Upper lobe of left lung (tissue), 6 donors: ENCODE measurements at regions not wholly inside any gene's neighbourhood (a gene's known extent, or its start where the extent isn't known, plus 50 kb on each side); places are given as distances from the start of the nearest gene placed in this dataset.
A peak's percentile ranks its signal among the peaks of the same experiment; 100 is the strongest.

Experiments used
- ATAC-seq, 2 donors: fragments of 200-7000 bp; cut with Tn5 transposase; one replicate each; pipeline ENCODE4 v1.9.1; 2022; ENCODE audit warnings: mild to moderate bottlenecking in 2 of 2, moderate library complexity in 2 of 2; ENCODE audit not compliant: low FRiP score in 2 of 2
- DNase-seq, 2 donors: peaks; one replicate each; pipeline ENCODE4 v3.0.0-alpha.2; 2019 to 2020
- H3K27ac ChIP-seq, 4 donors: fragments of 200-600 bp; sonication (generic); one replicate each; pipeline ENCODE4 v1.5.1; 2016 to 2019
- H3K27me3 ChIP-seq, 4 donors: fragments of 200-600 bp; sonication (generic); one replicate each; pipeline ENCODE4 v1.5.1; 2017 to 2019
- H3K36me3 ChIP-seq, 4 donors: fragments of 200-600 bp; sonication (generic); one replicate each; pipeline ENCODE4 v1.5.1; 2016 to 2019
- H3K4me1 ChIP-seq, 4 donors: fragments of 200-600 bp; sonication (generic); one replicate each; pipeline ENCODE4 v1.5.1; 2018 to 2019
- H3K4me3 ChIP-seq, 4 donors: fragments of 200-600 bp; sonication (generic); one replicate each; pipeline ENCODE4 v1.5.1; 2017 to 2019; ENCODE audit warnings: mild to moderate bottlenecking in 2 of 4, moderate library complexity in 1 of 4
- H3K9me3 ChIP-seq, 4 donors: fragments of 200-600 bp; sonication (generic); one replicate each; pipeline ENCODE4 v1.5.1; 2018 to 2019
- CTCF ChIP-seq, 6 experiments: fragments of 450-650 bp in 4 of 6; fragments of 200-600 bp in 2 of 6; sonication (generic) in 2 of 6; IDR thresholded peaks; one replicate each; pipeline ENCODE4 v1.5.1; 2016 to 2019; ENCODE audit warnings: antibody characterized with exemption in 6 of 6
- EP300 ChIP-seq, 4 donors: sonication (generic); formaldehyde crosslinking; IDR thresholded peaks; one replicate each; pipeline ENCODE4 v1.5.1; 2017; ENCODE audit warnings: antibody characterized with exemption in 4 of 4, control low read depth in 2 of 4
- POLR2A ChIP-seq, 4 donors: fragments of 450-650 bp; IDR thresholded peaks; one replicate each; pipeline ENCODE4 v1.5.1; 2016 to 2017; ENCODE audit warnings: antibody characterized with exemption in 4 of 4, mild to moderate bottlenecking in 2 of 4
- POLR2AphosphoS5 ChIP-seq, 2 donors: sonication (generic); formaldehyde crosslinking; IDR thresholded peaks; one replicate each; pipeline ENCODE4 v1.5.1; 2017; ENCODE audit warnings: antibody characterized with exemption in 2 of 2
- WGBS, 2 donors: methylation state at CpG; one replicate each; pipeline ENCODE4 v1.1.5; 2017 to 2018; 5-methylcytosine and 5-hydroxymethylcytosine counted together
- donor health status: DM: no; HTN: no; CAD: no; lungs with moderate emphysema.
- donor health status: DM: no; HTN: yes; CAD: no; lungs with severe emphysema.

GRCh38 chr11:128345316-128345715, 242.0 kb downstream of the ETS1 start:
- DNase-seq (no peak), ATAC-seq (no peak)
- Histone ChIP-seq H3K4me1 (peaks cover 21 to 30% (median 21%) of the 10 kb centered on the region in 4 donors), H3K36me3 (no peaks in the 10 kb centered on the region), H3K4me3 (no peak overlapping the region), H3K27me3 (no peaks in the 10 kb centered on the region), H3K9me3 (no peaks in the 10 kb centered on the region), H3K27ac (no peak overlapping the region)
- TF ChIP-seq POLR2A (IDR thresholded peaks at IDR 0.05) (no peak), POLR2AphosphoS5 (IDR thresholded peaks at IDR 0.05) (no peak), EP300 (IDR thresholded peaks at IDR 0.05) (no peak), CTCF (IDR thresholded peaks at IDR 0.05) (no peak)
- WGBS, 2 donors: 74 to 80% methylated on average over 3 of the region's 3 CpGs

GRCh38 chr11:128343870-128344269, 243.5 kb downstream of the ETS1 start:
- peaks cover 21 to 30% (median 21%) of the 10 kb centered on the region in 4 donors for H3K4me1 ChIP-seq
- ATAC-seq: no peak
- WGBS, 2 donors: 84 to 89% methylated on average over 4 of the region's 4 CpGs
- H3K9me3 ChIP-seq: no peaks in the 10 kb centered on the region
- no peaks in the 10 kb centered on the region for H3K27me3 ChIP-seq
- no peak for DNase-seq
- no peaks in the 10 kb centered on the region for H3K36me3 ChIP-seq
- H3K27ac ChIP-seq: peak overlapping the region in 2 of 4 donors; percentile 50 to 84
- TF ChIP-seq CTCF (IDR thresholded peaks at IDR 0.05) (no peak), POLR2AphosphoS5 (IDR thresholded peaks at IDR 0.05) (no peak), EP300 (IDR thresholded peaks at IDR 0.05) (no peak), POLR2A (IDR thresholded peaks at IDR 0.05) (no peak)
- no peak overlapping the region for H3K4me3 ChIP-seq

- ATAC-seq (peak in 1 of 2 donors; percentile 17), DNase-seq (no peak)
- no peak for TF ChIP-seq POLR2AphosphoS5 (IDR thresholded peaks at IDR 0.05)
- peak in 1 of 4 donors; percentile 15 for TF ChIP-seq EP300 (IDR thresholded peaks at IDR 0.05)
- H3K4me3 ChIP-seq: no peak overlapping the region
- no peaks in the 10 kb centered on the region for H3K36me3 ChIP-seq
- no peaks in the 10 kb centered on the region for H3K9me3 ChIP-seq
- peak overlapping the region; percentile 50 to 84 (median 66) for H3K27ac ChIP-seq
- H3K4me1 ChIP-seq: peaks cover 21 to 30% (median 21%) of the 10 kb centered on the region in 4 donors
- 40 to 50% methylated on average over 2 of the region's 2 CpGs for WGBS, 2 donors
- no peaks in the 10 kb centered on the region for H3K27me3 ChIP-seq
Observed at GRCh38 chr11:128343135-128343514, 244.2 kb downstream of the ETS1 start.

- DNase-seq (peak in 1 of 2 donors; percentile 84), ATAC-seq (peak; percentile 84 to 96)
- H3K4me3 ChIP-seq: no peak overlapping the region
- H3K36me3 ChIP-seq: no peaks in the 10 kb centered on the region
- H3K27me3 ChIP-seq: no peaks in the 10 kb centered on the region
- no peaks in the 10 kb centered on the region for H3K9me3 ChIP-seq
- WGBS, 2 donors: 36 to 50% methylated on average over 7 of the region's 7 CpGs
- peak overlapping the region; percentile 50 to 84 (median 66) for H3K27ac ChIP-seq
- no peak for TF ChIP-seq CTCF (IDR thresholded peaks at IDR 0.05)
- TF ChIP-seq POLR2A (IDR thresholded peaks at IDR 0.05): no peak
- peak; percentile 66 to 68 for TF ChIP-seq POLR2AphosphoS5 (IDR thresholded peaks at IDR 0.05)
- TF ChIP-seq EP300 (IDR thresholded peaks at IDR 0.05): peak in 2 of 4 donors; percentile 21 to 67
- H3K4me1 ChIP-seq: peaks cover 21 to 30% (median 21%) of the 10 kb centered on the region in 4 donors
Observed at GRCh38 chr11:128342511-128343134, 244.7 kb downstream of the ETS1 start.

GRCh38 chr11:128341280-128342248, 245.8 kb downstream of the ETS1 start:
- H3K4me1 ChIP-seq: peaks cover 21 to 30% (median 22%) of the 10 kb centered on the region in 4 donors
- no peak overlapping the region for H3K4me3 ChIP-seq
- H3K27ac ChIP-seq: peak overlapping the region; percentile 50 to 84 (median 66)
- no peaks in the 10 kb centered on the region for H3K27me3 ChIP-seq
- H3K36me3 ChIP-seq: no peaks in the 10 kb centered on the region
- DNase-seq (no peak), ATAC-seq (no peak)
- no peaks in the 10 kb centered on the region for H3K9me3 ChIP-seq
- TF ChIP-seq CTCF (IDR thresholded peaks at IDR 0.05) (no peak), EP300 (IDR thresholded peaks at IDR 0.05) (no peak), POLR2A (IDR thresholded peaks at IDR 0.05) (no peak), POLR2AphosphoS5 (IDR thresholded peaks at IDR 0.05) (no peak)
- WGBS, 2 donors: 64 to 73% methylated on average over 22 of the region's 22 CpGs
